NCI-H1436 treated with DMSO at 0.1 percent for 48 hours (cell line): ENCODE measurements at regions not wholly inside any gene's neighbourhood (a gene's known extent, or its start where the extent isn't known, plus 50 kb on each side); places are given as distances from the start of the nearest gene placed in this dataset.

Experiments used
- DNase-seq: peaks from one replicate; lab custom pipeline; 2025; lab: John Stamatoyannopoulos, UW

GRCh38 chr18:78701771-78702396 is 277.7 kb upstream of the SALL3 start:
- no peak for DNase-seq

- no peak for DNase-seq
Measured at GRCh38 chr18:78703291-78703690, 276.3 kb upstream of the SALL3 start.

GRCh38 chr18:78704971-78705461 is 274.6 kb upstream of the SALL3 start:
- DNase-seq, result no peak

GRCh38 chr18:78709261-78709809 is 270.3 kb upstream of the SALL3 start:
- DNase-seq, result no peak

- no peak for DNase-seq
Measured at GRCh38 chr18:78711316-78711715, 268.3 kb upstream of the SALL3 start.

- DNase-seq, result no peak
Measured at GRCh38 chr18:78711971-78712370, 267.6 kb upstream of the SALL3 start.

GRCh38 chr18:78713069-78713468 is 266.5 kb upstream of the SALL3 start:
- DNase-seq, result no peak

GRCh38 chr18:78713726-78714125 is 265.9 kb upstream of the SALL3 start:
- DNase-seq, result no peak

- DNase-seq, result no peak
Measured at GRCh38 chr18:78716022-78716421, 263.6 kb upstream of the SALL3 start.

- DNase-seq, result no peak
Measured at GRCh38 chr18:78716581-78716980, 263.0 kb upstream of the SALL3 start.

GRCh38 chr18:78717051-78717765 is 262.4 kb upstream of the SALL3 start:
- DNase-seq, result no peak

- DNase-seq, result no peak
Measured at GRCh38 chr18:78717766-78718150, 261.9 kb upstream of the SALL3 start.

GRCh38 chr18:78719821-78720220 is 259.8 kb upstream of the SALL3 start:
- DNase-seq, result no peak

GRCh38 chr18:78720456-78721237 is 259.0 kb upstream of the SALL3 start:
- no peak for DNase-seq

GRCh38 chr18:78721238-78721875 is 258.3 kb upstream of the SALL3 start:
- no peak for DNase-seq

GRCh38 chr18:78721981-78722380 is 257.6 kb upstream of the SALL3 start:
- DNase-seq, result no peak

- no peak for DNase-seq
Measured at GRCh38 chr18:78722386-78722785, 257.2 kb upstream of the SALL3 start.

GRCh38 chr18:78722929-78723710 is 256.5 kb upstream of the SALL3 start:
- no peak for DNase-seq

GRCh38 chr18:78724214-78724914 is 255.3 kb upstream of the SALL3 start:
- no peak for DNase-seq

- no peak for DNase-seq
Measured at GRCh38 chr18:78725426-78725825, 254.2 kb upstream of the SALL3 start.
